IMR-90 (cell line): ENCODE measurements at regions not wholly inside any gene's neighbourhood (a gene's known extent, or its start where the extent isn't known, plus 50 kb on each side); places are given as distances from the start of the nearest gene placed in this dataset.

Experiments
- ATAC-seq: fragments of 200-7000 bp; cut with Tn5 transposase; 2 replicates; pipeline ENCODE4 v1.9.1; 2020; ENCODE audit warnings: low read depth, mild to moderate bottlenecking, moderate library complexity
- BruUV-seq: library from RNA; stranded (reverse); fragments of 400-500 nt; replicated peaks from 2 replicates; lab custom pipeline; 2021; lab: Mats Ljungman, UMichigan
- CTCF ChIA-PET: fragments of 300-600 bp; formaldehyde crosslinking; extraction: SDS; loops from one replicate; lab custom pipeline; 2021; ENCODE audit warnings: antibody characterized with exemption; lab: Yijun Ruan, JAX
- POLR2A ChIA-PET: fragments of 300-600 bp; sonication (Branson Sonifier 250); formaldehyde crosslinking; loops from one replicate; lab custom pipeline; 2022; ENCODE audit warnings: antibody characterized with exemption; ENCODE audit not compliant: unreplicated experiment; lab: Charles Lee
- DNase-seq: peaks from one replicate; pipeline ENCODE4 v3.0.0; 2013
- H2AFZ ChIP-seq: replicated peaks from 2 replicates; pipeline ENCODE3; 2013; ENCODE audit warnings: low read length, mild to moderate bottlenecking; ENCODE audit not compliant: poor library complexity
- H2AK5ac ChIP-seq: 2 replicates; pipeline ENCODE4 v1.6.1; 2013; ENCODE audit warnings: low read depth, low read length, inconsistent platforms
- H2AK9ac ChIP-seq: replicated peaks from 2 replicates; pipeline ENCODE3; 2013; ENCODE audit warnings: mild to moderate bottlenecking, low read depth, low read length, moderate library complexity; ENCODE audit not compliant: poor library complexity
- H2BK120ac ChIP-seq: 2 replicates; pipeline ENCODE4 v1.6.1; 2013; ENCODE audit warnings: low read depth, low read length, inconsistent platforms
- H2BK15ac ChIP-seq: 3 replicates; pipeline ENCODE4 v1.6.1; 2013; ENCODE audit warnings: low read depth, low read length, inconsistent platforms
- H2BK20ac ChIP-seq: 2 replicates; pipeline ENCODE4 v1.6.1; 2013; ENCODE audit warnings: low read depth, mild to moderate bottlenecking, inconsistent platforms, low read length, moderate library complexity
- H2BK5ac ChIP-seq: 2 replicates; pipeline ENCODE4 v1.6.1; 2013; ENCODE audit warnings: mild to moderate bottlenecking, low read depth, low read length, inconsistent platforms; ENCODE audit not compliant: poor library complexity, severe bottlenecking
- H3K14ac ChIP-seq: replicated peaks from 2 replicates; pipeline ENCODE4 v1.6.1; 2013; ENCODE audit warnings: low read depth, low read length, inconsistent platforms
- H3K18ac ChIP-seq: 2 replicates; pipeline ENCODE4 v1.6.1; 2013; ENCODE audit warnings: low read depth, low read length, control low read depth
- H3K23ac ChIP-seq: 2 replicates; pipeline ENCODE4 v1.6.1; 2013; ENCODE audit warnings: low read depth, low read length, inconsistent platforms
- H3K27ac ChIP-seq: 2 replicates; pipeline ENCODE4 v1.5.1; 2013; ENCODE audit warnings: mild to moderate bottlenecking, control low read depth, low read length; ENCODE audit not compliant: insufficient read depth
- H3K27me3 ChIP-seq: 2 replicates; pipeline ENCODE4 v1.6.1; 2013; ENCODE audit warnings: low read length; ENCODE audit not compliant: control insufficient read depth, insufficient read depth
- H3K36me3 ChIP-seq: 2 replicates; pipeline ENCODE4 v1.6.1; 2013; ENCODE audit warnings: low read length, mixed read lengths; ENCODE audit not compliant: control insufficient read depth, insufficient read depth
- H3K4ac ChIP-seq: 2 replicates; pipeline ENCODE4 v1.6.1; 2013; ENCODE audit warnings: low read depth, low read length, inconsistent platforms
- H3K4me1 ChIP-seq: 2 replicates; pipeline ENCODE4 v1.6.1; 2013; ENCODE audit warnings: low read length, mixed read lengths; ENCODE audit not compliant: control insufficient read depth, insufficient read depth
- H3K4me2 ChIP-seq: 2 replicates; pipeline ENCODE4 v1.6.1; 2013; ENCODE audit warnings: low read depth, mild to moderate bottlenecking, control low read depth, low read length, moderate library complexity
- H3K4me3 ChIP-seq: 2 replicates; pipeline ENCODE4 v1.5.1; 2013; ENCODE audit warnings: low read depth, mild to moderate bottlenecking, control low read depth, low read length, moderate library complexity; ENCODE audit not compliant: insufficient read depth
- H3K56ac ChIP-seq: 2 replicates; pipeline ENCODE4 v1.6.1; 2013; ENCODE audit warnings: low read length, inconsistent platforms; ENCODE audit not compliant: insufficient read depth; ENCODE audit errors: extremely low read depth
- H3K79me1 ChIP-seq, 2 experiments: 2 replicates each; pipeline ENCODE4 v1.6.1; 2013; ENCODE audit warnings: low read length in 2 of 2, inconsistent platforms in 1 of 2, low read depth in 1 of 2
- H3K9ac ChIP-seq: 2 replicates; pipeline ENCODE4 v1.6.1; 2013; ENCODE audit warnings: low read depth, low read length, control low read depth
- H3K9me1 ChIP-seq: 2 replicates; pipeline ENCODE4 v1.6.1; 2013; ENCODE audit warnings: low read length, inconsistent platforms; ENCODE audit not compliant: insufficient read depth
- H3K9me3 ChIP-seq: 2 replicates; pipeline ENCODE4 v1.6.1; 2013; ENCODE audit warnings: low read length; ENCODE audit not compliant: control insufficient read depth, insufficient read depth
- H4K20me1 ChIP-seq: 2 replicates; pipeline ENCODE4 v1.6.1; 2013; ENCODE audit warnings: low read length, inconsistent platforms; ENCODE audit not compliant: insufficient read depth
- H4K5ac ChIP-seq: 2 replicates; pipeline ENCODE4 v1.6.1; 2013; ENCODE audit warnings: mild to moderate bottlenecking, low read depth, low read length, control low read depth
- H4K8ac ChIP-seq, 2 experiments: 2 replicates each; pipeline ENCODE4 v1.6.1; 2013; ENCODE audit warnings: low read depth in 2 of 2, low read length in 2 of 2, control low read depth in 1 of 2, inconsistent platforms in 1 of 2
- H4K91ac ChIP-seq: 2 replicates; pipeline ENCODE4 v1.6.1; 2013; ENCODE audit warnings: low read depth, low read length, inconsistent platforms; ENCODE audit not compliant: insufficient read depth
- BHLHE40 ChIP-seq: fragments of 150-350 bp; IDR thresholded peaks from 2 replicates; pipeline ENCODE4 v1.6.1; 2016; ENCODE audit warnings: mild to moderate bottlenecking, low read depth, low read length
- CEBPB ChIP-seq: IDR thresholded peaks from 2 replicates; pipeline ENCODE4 v1.6.1; 2012; ENCODE audit warnings: low read depth, low read length, improper control_type of control experiment
- CHD1 ChIP-seq: IDR thresholded peaks from 2 replicates; pipeline ENCODE4 v1.6.1; 2012; ENCODE audit warnings: low read depth, low read length, improper control_type of control experiment
- CTCF ChIP-seq: conservative IDR thresholded peaks from 2 replicates; pipeline ENCODE4 v1.5.1; 2012; ENCODE audit warnings: mild to moderate bottlenecking, low read depth, low read length, improper control_type of control experiment
- ELK1 ChIP-seq: fragments of 150-350 bp; IDR thresholded peaks from 2 replicates; pipeline ENCODE4 v1.6.1; 2016; ENCODE audit warnings: low read depth, mild to moderate bottlenecking, low read length, moderate library complexity, borderline replicate concordance
- FOS ChIP-seq: fragments of 150-350 bp; IDR thresholded peaks from 2 replicates; pipeline ENCODE4 v1.6.1; 2016; ENCODE audit warnings: low read depth, low read length
- MAFK ChIP-seq: IDR thresholded peaks from 2 replicates; pipeline ENCODE4 v1.6.1; 2012; ENCODE audit warnings: low read depth, low read length, improper control_type of control experiment
- MAZ ChIP-seq: IDR thresholded peaks from 2 replicates; pipeline ENCODE4 v1.6.1; 2012; ENCODE audit warnings: low read depth, mild to moderate bottlenecking, low read length, improper control_type of control experiment, moderate library complexity, borderline replicate concordance
- MXI1 ChIP-seq: IDR thresholded peaks from 2 replicates; pipeline ENCODE4 v1.6.1; 2012; ENCODE audit warnings: low read depth, mild to moderate bottlenecking, low read length, moderate library complexity, borderline replicate concordance
- NFE2L2 ChIP-seq: fragments of 150-350 bp; IDR thresholded peaks from 2 replicates; pipeline ENCODE4 v1.6.1; 2016; ENCODE audit warnings: low read depth, mild to moderate bottlenecking, low read length
- POLR2A ChIP-seq: IDR thresholded peaks from 2 replicates; pipeline ENCODE4 v1.6.1; 2012; ENCODE audit warnings: mild to moderate bottlenecking, low read depth, low read length
- RAD21 ChIP-seq: IDR thresholded peaks from 2 replicates; pipeline ENCODE4 v1.6.1; 2012; ENCODE audit warnings: low read length, improper control_type of control experiment
- RCOR1 ChIP-seq: IDR thresholded peaks from 2 replicates; pipeline ENCODE4 v1.6.1; 2012; ENCODE audit warnings: mild to moderate bottlenecking, low read length, improper control_type of control experiment; ENCODE audit not compliant: insufficient replicate concordance
- RFX5 ChIP-seq: IDR thresholded peaks from 2 replicates; pipeline ENCODE4 v1.8.0; 2012; ENCODE audit warnings: low read depth, mild to moderate bottlenecking, low read length, moderate library complexity
- SMC3 ChIP-seq: fragments of 150-350 bp; IDR thresholded peaks from 2 replicates; pipeline ENCODE4 v1.6.1; 2016; ENCODE audit warnings: low read depth, mild to moderate bottlenecking, antibody characterized with exemption, low read length, moderate library complexity
- WGBS, 2 experiments: methylation state at CpG; one replicate each; pipeline versions ENCODE4 v1.1.5 to v1.1.7; 2013; ENCODE audit warnings: missing lambda C conversion rate in 2 of 2; ENCODE audit not compliant: insufficient read length in 1 of 2; ENCODE audit errors: extremely low coverage in 2 of 2; 5-methylcytosine and 5-hydroxymethylcytosine counted together
- dilution Hi-C: fragments of 300-500 bp; cut with HindIII; formaldehyde crosslinking; loops from one replicate; pipeline ENCODE4 v1.14.3; 2018; ENCODE audit warnings: low sequenced_read_pairs; ENCODE audit not compliant: unreplicated experiment
- in situ Hi-C: fragments of 300-500 bp; cut with MboI; formaldehyde crosslinking; loops from 3 replicates; pipeline ENCODE4 v1.14.3; 2019; ENCODE audit warnings: low sequenced_read_pairs, inconsistent platforms, mixed read lengths
- intact Hi-C: fragments of 100-400 bp; cut with micrococcal nuclease; formaldehyde crosslinking; loops from 2 replicates; pipeline ENCODE4 v1.10.0; 2022
- TF ChIP-seq, protein P1 (sequence below): fragments of 150-350 bp; IDR thresholded peaks from 2 replicates; pipeline ENCODE4 v1.6.1; 2017; ENCODE audit warnings: mild to moderate bottlenecking, antibody characterized with exemption, low read length, low read depth

GRCh38 chr2:14363137-14363536 is 269.4 kb upstream of the LRATD1 start:
- CTCF ChIA-PET = no interaction called here
- Histone ChIP-seq H3K4me1 (no peaks in the 10 kb centered on the region), H3K27me3 (no peaks in the 10 kb centered on the region), H3K56ac (no peak overlapping the region), H3K27ac (no peak overlapping the region), H3K9me3 (peaks cover 2% of the 10 kb centered on the region; the same call in 1 of the 2 replicates), H3K4me2 (no peak overlapping the region), H2BK20ac (no peak overlapping the region), H3K4ac (no peak overlapping the region), H3K23ac (no peak overlapping the region), H2BK15ac (no peak overlapping the region), H3K9me1 (no peaks in the 10 kb centered on the region), H4K20me1 (no peaks in the 10 kb centered on the region), H2AK5ac (no peak overlapping the region), H2AFZ (no peak overlapping the region), H2BK5ac (no peak overlapping the region), H3K14ac (no peak overlapping the region), H2AK9ac (no peak overlapping the region), H3K9ac (no peak overlapping the region), H4K5ac (no peak overlapping the region), H3K79me1 (no peaks in the 10 kb centered on the region), H3K18ac (no peak overlapping the region), H4K91ac (no peak overlapping the region), H4K8ac (no peak overlapping the region), H3K4me3 (no peak overlapping the region), H2BK120ac (no peak overlapping the region), H3K36me3 (no peaks in the 10 kb centered on the region)
- no peak for TF ChIP-seq MAZ
- TF ChIP-seq BHLHE40 = no peak
- TF ChIP-seq, protein P1, sequence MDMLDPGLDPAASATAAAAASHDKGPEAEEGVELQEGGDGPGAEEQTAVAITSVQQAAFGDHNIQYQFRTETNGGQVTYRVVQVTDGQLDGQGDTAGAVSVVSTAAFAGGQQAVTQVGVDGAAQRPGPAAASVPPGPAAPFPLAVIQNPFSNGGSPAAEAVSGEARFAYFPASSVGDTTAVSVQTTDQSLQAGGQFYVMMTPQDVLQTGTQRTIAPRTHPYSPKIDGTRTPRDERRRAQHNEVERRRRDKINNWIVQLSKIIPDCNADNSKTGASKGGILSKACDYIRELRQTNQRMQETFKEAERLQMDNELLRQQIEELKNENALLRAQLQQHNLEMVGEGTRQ = no peak
- TF ChIP-seq ELK1 = no peak
- TF ChIP-seq FOS = no peak
- no peak for TF ChIP-seq RCOR1
- TF ChIP-seq NFE2L2 = no peak
- no peak for TF ChIP-seq CEBPB
- TF ChIP-seq RAD21 = no peak
- no peak for TF ChIP-seq CHD1
- no peak for TF ChIP-seq SMC3
- TF ChIP-seq CTCF = no peak
- TF ChIP-seq RFX5 = no peak
- TF ChIP-seq MXI1 = no peak
- TF ChIP-seq POLR2A = no peak
- no peak for TF ChIP-seq MAFK
- intact Hi-C loops = no loop called here
- dilution Hi-C loops = no loop called here
- no CpG with 5 or more reads among the region's 4 CpGs for WGBS, 2 experiments
- no TSS peak for BruUV-seq
- POLR2A ChIA-PET = no interaction called here
- in situ Hi-C loops = no loop called here
- ATAC-seq (no peak), DNase-seq (no peak)
